DMS153 treated with DMSO at 0.1 percent for 48 hours (cell line): ENCODE measurements at regions not wholly inside any gene's neighbourhood (a gene's known extent, or its start where the extent isn't known, plus 50 kb on each side); places are given as distances from the start of the nearest gene placed in this dataset.

ENCODE experiments used
- DNase-seq: peaks from one replicate; lab custom pipeline; 2025; ENCODE audit not compliant: unreplicated experiment; lab: John Stamatoyannopoulos, UW

DNA sequence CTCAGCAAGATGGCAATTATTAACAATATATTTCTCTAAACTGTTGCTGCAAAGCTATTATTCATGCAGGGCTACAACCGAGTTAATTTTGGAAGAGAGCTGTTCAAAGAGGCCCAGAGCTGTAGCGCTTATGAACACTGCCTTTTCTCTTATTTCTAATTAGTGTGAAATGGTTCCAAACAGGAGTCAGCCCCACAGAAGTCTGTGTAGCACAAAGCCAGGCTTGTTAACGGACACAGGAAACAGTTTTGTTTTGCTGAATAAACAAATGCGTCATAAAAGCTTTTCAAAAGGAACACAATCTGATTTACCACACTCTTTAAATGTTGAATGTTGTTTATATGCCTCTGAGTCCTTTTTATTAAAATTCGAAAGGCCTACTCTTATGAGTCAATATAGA lies 396.5 kb downstream of the ANXA1 start:
- peak; percentile 10 for DNase-seq

DNA sequence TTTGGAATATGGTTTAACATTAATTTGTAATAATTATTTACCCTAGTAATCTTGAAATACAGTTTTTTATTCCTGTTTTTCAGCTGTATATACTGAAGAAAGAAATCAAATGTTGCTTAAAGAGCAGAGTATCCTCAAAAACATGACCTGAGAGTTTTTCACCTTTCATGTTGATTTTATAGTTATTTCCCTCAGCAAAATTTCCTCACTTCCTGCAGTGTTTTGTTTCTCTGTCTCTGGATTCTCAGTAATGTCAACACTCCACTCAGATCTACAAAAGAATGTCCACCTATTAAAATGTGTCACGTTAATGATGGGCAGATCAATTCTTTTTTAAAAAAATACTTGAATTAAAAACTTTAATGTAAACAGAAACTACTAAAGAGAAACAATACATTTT lies 398.3 kb downstream of the ANXA1 start:
- peak; percentile 1 for DNase-seq

DNA sequence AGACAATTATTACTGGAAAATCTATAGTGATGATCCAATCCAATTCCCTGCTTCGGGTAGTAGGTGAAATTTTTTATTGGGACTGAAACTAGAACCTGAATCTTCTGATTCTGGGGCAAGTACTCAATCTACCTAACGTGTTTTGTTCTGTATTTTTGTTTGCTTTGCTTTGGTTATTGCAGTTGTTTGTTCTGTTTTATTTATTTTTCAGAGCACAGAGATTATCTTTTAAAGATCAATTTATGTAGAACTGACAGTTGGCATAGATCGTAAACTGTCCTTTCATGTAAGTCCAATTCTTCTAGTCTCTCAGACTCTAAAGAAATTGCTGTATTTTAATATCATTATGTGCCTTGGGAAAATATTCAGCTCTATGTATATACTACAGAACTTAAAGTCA lies 401.6 kb downstream of the ANXA1 start:
- DNase-seq, result no peak

DNA sequence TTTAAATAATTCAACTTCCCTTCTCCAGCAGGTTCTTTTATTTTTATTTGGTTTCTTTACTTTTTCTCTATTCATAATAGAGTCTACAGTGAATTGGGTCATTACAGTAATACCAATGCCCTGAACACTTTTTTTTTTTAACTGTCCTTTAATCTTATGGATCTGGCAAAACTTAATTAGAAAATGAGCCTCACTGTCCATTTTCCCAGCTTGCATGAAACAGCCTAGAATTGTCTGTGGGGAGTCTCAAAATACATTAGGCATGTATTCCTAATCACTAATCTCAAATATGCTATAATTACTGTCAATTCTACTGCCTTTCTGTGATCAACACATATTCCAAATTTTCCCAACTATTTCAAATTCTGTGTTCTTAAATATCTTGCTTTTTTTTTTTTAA lies 406.8 kb downstream of the ANXA1 start:
- DNase-seq, result no peak

DNA sequence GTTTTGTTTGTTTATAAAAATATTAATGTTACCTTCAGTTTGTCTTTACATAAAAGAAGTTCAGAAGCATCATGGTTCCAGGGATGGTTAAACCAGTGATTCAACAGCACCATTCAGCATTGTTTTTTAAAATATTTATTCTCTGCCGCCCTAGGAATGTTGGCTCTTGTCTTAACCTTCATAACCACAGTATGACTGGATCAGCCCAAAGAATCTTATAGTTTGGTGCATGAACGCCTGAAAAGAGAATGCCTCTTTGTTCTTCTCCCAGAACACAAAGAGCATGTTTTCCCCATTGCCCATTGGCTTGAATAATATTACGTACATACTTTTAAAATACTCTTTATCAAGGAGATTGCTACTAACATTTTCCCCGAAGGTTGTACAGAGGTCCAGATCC lies 413.4 kb downstream of the ANXA1 start:
- DNase-seq, result no peak

DNA sequence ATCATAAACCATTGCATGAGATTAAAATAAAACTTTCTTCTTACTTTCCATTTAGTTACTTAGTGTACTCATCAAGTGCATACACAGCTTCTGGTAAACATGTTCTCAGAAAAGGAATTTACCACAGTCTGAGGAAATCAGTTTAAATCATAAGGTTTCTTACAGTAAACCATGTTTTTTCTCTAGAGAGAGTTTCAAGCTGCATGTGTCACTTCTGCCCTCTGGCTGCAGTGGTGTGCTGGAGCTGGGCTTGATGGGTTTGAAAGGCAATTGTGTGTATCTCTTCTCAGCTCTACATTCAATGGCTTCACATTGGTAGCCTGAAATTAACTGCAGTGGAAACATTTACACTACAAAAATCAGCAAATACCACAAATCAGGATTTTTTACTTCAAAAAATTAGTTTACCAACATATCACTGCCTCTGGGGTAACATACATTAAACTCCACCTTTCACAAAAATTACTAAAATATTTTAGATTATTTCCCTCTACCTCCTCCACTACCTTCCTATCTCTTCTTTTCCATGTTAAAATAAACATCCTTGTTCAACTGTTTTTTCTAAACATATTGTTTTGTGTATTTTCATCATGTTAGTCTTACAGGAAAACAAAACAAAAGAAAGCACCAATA lies 414.3 kb downstream of the ANXA1 start:
- DNase-seq, result peak; percentile 6

DNA sequence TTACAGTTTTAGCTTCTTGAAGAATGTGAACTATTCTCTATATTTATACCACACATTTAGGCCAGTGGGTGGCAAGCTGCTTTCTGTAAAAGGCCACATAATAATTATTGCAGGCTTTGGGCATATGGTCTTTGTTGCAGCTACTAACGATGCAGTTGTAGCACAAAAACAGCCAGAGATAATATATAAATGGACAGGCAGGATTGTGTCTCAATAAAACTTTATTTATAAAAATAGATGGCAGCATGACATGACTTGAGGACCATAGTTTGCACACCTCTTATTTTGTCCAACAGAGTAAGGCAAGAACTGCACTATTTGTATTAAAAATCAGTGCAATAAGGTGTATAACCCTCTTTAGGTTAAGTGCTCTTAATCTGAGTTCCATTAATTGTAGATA lies 415.0 kb downstream of the ANXA1 start:
- no peak for DNase-seq

DNA sequence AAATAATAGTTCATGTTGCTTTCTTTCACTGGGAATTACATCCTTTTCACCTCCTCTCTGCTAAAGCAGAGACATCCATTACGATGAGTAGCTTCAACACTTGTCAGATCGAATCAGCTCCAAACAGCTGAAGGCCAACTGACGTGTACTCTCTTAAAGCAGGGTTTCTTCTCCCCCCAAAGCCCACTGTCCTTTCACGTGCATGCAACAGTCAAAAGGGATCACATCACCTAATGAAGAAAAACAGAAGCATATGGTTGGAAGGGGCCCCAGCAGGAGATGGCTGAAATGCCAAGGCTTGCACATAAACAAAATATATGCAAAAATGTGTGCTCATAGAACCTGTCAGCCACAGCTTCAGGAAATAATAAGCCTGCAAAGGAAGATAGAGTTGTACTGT lies 421.6 kb downstream of the ANXA1 start:
- DNase-seq, result no peak

DNA sequence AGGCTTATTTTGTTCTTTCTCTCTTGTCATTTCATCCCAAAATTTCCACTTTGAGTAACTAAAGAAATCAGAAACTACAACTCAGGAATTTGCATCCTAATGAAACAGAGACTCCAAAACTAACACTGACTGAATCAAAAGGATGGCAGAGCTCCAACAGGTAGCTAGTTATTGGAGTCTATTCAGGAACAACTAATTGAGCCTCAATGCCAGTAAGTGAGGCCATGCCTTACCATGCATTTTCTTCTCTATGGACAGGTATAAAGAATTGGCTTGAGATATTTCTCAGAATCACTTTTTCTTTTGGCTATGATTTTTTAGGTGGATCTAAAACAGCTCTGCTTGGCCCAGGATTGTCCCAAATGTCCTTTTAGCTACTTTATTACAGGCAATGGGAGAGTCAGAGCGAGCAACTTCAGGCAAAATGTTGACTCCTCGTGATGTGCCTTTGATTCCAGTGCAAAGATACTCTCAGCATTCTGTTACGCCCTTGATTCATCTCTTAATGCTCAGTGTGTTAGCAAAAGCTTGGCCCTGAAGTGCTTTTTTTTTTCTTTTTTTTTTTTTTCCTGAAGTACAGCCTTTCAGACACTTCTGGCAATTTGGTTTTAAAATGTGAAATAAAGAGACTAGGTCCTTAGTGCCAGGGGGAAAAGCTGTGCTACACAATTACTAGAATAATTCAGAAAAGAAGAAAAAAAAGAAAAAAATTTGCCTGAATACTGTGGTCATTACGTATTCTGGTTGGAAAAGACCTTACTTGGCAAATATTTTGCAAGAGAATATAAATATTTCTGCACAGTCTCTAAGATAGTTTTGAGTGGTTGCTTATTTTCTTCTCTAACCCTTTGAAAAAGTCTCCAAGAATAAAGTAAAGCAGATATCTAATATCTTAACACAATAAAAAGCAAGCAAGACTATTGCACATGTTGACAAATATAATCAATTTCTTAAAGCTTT lies 423.7 kb downstream of the ANXA1 start:
- DNase-seq, result no peak

DNA sequence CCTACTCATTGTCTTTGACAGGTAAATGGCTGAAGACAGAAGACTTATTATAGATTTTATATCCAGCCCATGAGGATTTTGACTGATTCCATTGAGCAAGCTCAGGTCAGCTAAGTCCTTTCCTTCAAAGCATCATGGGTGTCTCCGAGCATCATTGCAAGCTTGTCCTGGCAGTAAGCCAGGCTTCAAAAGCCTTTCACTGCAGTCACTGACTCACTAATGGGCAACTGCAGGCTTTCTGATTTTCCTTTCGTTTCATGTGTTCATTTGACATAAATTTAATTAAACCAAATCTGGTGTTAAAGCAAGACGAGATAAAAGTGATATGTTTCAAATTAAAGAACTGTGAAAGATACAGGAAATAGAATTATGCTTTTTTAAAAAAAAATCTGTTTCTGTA lies 426.2 kb downstream of the ANXA1 start:
- DNase-seq, result peak; percentile 28

DNA sequence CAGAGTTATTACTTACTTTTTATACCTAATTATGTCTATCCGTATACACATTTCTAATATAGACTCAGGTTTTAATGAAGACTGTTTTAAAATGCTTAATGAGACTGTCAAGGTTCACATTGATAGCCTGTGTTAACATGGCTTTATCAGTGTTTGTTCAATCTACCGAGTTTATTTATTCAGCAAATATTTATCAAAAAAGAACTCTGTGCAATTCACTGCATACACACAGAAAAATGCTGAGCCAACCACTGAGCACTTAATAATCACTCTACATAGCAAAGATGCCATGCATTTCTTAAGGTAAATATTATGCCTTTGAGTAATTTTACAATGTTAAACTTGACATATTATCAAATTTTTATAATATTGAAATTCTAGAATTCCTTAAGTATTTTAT lies 428.2 kb downstream of the ANXA1 start:
- DNase-seq, result no peak

DNA sequence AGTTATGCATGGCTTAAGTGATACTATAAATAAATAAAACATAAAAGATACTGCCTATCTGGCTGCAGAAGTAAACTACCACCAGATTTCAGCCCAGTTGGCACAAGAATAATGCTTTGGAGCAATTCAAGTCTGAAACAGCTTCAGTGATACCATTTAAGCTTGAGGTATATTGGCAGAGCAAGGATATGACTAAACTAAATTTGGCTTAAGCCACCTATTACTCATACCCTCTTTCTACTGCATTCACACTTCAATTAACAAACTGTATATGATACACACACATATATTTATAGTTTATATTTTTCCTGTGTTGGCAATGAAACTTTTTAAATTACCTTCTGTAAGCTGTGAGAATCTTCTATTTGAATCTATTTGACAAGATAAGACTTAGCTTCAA lies 431.9 kb downstream of the ANXA1 start:
- no peak for DNase-seq

DNA sequence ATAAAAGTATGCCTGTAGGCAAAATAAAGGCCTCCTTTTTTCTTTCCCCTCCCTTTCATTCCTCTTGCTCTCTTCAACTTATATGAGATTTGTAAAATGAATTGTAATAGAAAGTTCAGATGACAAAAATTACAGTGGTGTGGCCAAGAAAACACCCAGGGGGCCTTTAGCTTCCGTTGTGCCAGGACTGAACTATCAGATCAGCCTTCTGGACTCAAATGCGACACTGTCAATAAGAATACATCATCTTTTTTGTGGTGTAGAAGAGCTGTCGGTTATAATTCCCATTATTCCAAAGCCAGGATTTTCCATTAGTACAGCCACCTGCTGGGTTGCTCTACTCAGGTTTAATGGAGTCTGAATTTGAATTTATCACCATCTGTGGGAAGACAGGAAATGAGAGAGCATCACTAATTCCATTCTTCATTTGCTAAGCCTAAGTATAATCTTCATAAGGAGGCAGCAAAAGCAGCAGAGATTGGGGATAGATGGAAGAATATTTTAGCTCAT lies 443.4 kb downstream of the ANXA1 start:
- no peak for DNase-seq

DNA sequence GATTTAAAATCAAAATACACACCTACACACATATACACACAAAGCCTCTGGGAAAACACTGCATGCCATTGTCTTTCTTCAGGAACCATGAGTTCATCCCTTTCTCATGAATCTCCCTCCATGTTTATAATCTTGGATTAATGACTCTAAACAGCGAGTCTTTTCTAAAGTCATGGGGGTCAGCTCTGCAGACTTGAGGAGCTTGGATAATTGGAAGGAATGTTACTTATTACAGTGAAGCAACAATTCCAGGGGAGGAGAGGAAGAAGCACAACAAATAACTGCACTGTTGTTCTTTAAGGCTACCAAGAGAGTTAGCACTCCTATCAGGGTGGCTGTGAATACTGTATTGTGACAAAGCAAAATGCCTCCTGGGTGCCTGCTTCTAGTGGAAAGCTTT lies 444.7 kb downstream of the ANXA1 start:
- no peak for DNase-seq

DNA sequence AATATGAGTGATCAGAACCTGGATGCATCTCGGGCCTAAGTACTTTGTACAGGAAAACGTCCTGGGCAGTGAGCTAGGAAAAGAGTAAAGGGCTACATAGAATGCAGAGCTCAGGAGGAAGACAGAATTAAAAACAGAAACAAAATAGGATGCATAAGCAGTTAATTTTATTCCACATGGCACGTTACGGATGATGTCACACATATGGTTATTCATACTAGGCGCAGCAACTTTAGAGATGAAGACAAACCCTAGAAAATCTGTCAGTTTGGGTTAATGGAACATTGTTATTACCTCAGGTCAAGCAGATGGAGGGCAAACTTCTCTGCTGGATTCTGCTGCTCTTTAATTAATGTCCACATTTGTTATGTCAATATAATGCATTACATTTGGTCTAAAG lies 445.4 kb downstream of the ANXA1 start:
- no peak for DNase-seq

DNA sequence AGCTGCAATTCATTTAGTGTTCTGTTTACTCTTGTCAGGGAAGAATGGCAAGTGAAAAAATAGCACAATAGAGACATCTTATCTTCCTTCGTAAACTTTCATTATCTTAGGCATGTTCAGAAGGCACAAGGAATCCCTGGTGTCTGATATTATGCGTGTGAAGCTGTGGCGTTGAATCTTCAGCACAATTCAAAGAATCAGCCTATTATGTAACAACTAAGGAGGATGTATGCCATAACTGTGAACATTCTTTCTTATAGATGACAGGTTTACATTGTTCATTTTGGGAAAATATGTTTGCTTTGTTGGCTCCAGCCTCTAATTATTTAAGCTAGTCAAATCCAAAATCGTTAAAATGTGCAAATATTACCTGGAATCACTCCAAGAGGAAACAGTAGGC lies 446.1 kb downstream of the ANXA1 start:
- no peak for DNase-seq

DNA sequence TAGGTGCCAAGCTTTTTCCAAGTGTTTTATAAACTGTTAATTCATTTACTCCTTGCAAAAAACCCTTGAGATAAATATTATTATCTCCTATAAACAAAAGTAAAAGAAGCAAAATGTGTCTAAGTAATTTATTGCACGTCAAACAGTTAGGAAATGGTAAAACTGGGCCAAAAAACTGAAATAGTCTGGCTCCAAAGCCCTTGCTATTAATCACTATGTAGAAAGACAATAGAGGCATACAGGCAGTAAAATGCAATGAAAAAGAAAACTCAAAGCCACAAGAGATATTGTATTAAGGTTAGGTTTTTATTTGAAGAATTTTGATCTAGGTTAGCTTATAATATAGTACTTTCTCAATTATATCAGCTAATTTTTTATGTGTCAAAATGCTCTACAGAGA lies 457.7 kb downstream of the ANXA1 start:
- no peak for DNase-seq

DNA sequence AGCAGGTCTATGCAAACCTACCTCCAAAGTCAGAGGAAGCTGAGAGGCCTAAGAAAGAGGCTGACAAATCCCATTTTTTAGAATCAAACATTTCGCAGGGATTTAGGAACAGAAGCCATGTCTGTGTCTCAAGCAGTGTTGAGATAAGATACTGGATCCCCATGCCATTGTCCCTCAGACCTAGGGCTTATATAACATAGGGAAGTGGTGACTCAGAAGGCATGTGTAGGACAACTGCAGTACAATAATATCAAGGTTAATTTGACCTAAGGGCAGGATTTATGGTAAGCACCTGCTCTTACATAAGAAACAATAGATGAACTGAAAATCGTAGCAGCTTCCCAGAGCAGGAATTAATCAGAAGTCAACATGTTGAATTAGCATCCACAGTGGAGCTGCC lies 459.4 kb downstream of the ANXA1 start:
- no peak for DNase-seq

DNA sequence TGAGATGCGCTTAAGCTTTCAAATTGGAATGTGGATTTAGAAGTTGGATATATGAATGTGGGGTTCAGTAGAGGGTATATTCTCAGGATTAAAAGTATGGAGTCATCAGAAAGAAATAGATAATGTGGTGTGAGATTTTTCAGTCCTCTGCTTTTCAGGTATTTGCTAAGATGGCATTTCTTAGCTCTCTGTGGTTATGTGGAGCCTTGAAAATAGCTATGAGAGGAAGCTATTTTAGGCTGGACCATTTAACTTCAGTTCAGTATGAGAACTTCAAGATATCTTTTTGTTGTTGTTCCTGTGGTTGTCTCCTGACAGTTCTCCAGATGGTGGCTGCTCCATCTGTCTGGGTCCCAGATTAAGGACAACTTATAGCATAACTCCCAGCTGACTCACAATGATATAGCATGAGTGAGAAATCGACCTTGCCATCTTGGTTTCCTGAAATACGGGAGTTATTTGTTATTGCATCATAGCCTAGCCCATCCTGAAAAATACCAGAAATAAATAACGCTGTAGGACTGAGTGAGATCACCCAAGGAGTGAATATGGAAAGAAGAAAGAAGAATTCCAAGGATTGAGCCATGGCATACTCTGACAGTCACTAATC lies 461.5 kb downstream of the ANXA1 start:
- DNase-seq, result no peak

DNA sequence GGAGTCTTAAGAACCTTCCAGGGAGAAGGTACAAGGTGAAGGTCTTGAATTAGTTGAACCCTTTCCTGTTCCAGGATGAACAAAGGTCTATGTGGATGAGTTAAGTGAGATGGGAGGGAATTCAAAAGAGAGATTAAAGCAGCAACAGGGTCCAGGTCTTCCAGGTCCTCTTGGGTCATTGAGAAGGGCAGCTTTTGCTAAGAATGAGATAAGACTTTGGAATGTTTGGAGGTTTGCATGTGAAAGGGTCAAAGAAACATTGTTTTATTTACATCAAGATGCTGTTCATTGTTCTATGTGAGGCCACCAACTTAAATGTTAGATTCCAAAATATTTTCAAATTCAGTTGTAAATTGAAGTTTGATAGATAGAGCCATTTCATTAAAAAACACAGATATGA lies 463.9 kb downstream of the ANXA1 start:
- no peak for DNase-seq

DNA sequence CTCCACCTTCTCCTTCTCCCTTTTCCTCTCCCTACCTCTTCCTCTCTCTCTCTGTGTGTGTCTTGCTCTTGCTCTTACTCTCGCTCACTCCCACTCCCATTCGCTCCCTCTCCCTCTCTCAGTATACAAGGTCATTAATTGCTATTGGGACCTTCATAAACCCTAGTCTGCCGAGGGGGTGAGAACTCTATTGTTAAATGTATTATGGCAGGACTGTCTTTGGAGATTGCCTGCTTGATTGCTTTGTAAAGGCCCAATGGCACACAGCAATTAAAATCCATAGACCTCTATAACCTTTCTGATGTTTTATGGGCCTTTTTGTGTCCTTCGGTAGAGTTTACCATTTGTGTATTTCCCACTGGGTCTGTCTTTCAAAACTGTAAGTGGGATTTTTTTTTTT lies 465.9 kb downstream of the ANXA1 start:
- DNase-seq, result no peak

DNA sequence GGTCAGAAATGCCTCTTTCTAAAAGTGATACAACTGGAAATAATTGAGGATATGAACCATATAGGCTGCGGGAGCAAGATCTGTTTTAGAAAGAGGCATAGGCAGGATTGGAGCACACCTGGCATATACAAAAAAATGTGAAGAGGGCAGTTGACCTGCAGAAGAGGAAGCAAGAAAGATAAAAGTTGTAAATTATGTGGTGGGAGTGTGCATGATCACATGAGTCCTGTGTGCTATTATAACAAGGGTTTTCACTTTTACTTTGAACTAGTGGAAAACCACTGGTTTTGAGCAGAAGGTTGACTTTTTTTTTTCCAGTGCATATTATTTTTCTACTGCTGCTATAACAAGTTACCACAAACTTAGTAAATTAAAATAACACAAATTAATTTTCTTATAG lies 489.3 kb downstream of the ANXA1 start:
- no peak for DNase-seq
